Fibroblast of mammary gland (primary cell): ENCODE measurements at regions not wholly inside any gene's neighbourhood (a gene's known extent, or its start where the extent isn't known, plus 50 kb on each side); places are given as distances from the start of the nearest gene placed in this dataset.

Source experiments
- DNase-seq: peaks from one replicate; pipeline ENCODE4 v3.0.0-alpha.2; 2010; ENCODE audit warnings: low read depth
- H3K4me3 ChIP-seq: 2 replicates; pipeline ENCODE4 v1.5.1; 2011; ENCODE audit warnings: low read depth, mild to moderate bottlenecking, low read length, moderate library complexity; ENCODE audit not compliant: control insufficient read depth
- TF ChIP-seq, protein P1 (sequence below): conservative IDR thresholded peaks from 2 replicates; pipeline ENCODE4 v1.5.1; 2011; ENCODE audit warnings: low read depth, low read length, inconsistent platforms; ENCODE audit not compliant: control insufficient read depth, insufficient read depth

DNA sequence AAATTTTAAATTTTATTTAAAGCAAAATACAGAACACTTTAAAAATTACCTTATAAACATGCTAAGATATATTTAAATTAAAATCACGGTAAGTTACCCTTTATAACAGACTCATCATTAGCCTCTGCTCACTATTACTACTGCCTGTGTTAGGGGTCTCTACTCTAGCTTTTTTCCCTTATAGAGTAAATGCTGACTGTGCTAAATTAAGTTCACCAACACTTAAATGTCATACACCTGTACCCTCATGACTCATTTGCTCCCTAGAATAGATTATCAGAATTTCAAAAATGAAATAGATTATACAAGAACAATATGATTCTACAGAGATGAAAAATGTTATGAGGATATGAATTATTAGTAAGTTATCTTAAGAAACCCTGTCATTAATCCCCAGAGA is 131.1 kb upstream of the INPP4B start:
- TF ChIP-seq, protein P1, sequence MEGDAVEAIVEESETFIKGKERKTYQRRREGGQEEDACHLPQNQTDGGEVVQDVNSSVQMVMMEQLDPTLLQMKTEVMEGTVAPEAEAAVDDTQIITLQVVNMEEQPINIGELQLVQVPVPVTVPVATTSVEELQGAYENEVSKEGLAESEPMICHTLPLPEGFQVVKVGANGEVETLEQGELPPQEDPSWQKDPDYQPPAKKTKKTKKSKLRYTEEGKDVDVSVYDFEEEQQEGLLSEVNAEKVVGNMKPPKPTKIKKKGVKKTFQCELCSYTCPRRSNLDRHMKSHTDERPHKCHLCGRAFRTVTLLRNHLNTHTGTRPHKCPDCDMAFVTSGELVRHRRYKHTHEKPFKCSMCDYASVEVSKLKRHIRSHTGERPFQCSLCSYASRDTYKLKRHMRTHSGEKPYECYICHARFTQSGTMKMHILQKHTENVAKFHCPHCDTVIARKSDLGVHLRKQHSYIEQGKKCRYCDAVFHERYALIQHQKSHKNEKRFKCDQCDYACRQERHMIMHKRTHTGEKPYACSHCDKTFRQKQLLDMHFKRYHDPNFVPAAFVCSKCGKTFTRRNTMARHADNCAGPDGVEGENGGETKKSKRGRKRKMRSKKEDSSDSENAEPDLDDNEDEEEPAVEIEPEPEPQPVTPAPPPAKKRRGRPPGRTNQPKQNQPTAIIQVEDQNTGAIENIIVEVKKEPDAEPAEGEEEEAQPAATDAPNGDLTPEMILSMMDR = no peak
- no peak for DNase-seq
- H3K4me3 ChIP-seq = no peak overlapping the region

DNA sequence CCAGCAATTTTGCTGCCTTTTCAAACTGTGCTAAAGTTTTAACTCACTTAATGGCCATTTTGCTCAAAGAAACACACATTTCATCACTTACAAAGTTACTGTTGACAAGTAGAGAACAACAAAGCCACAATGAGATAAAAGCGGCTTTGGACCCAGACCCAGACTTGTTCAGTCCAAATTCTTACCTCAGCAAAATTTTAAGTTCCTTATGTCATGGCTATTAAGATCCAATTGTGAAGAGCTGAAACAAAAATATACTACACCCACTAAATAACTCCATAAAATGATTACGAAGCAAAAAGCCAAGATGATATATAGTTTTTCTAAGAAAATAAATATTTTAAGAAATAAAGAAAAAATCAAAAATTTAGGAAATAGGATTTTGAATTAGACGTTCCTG is 137.0 kb upstream of the INPP4B start:
- TF ChIP-seq, protein P1 = no peak
- H3K4me3 ChIP-seq = no peak overlapping the region

DNA sequence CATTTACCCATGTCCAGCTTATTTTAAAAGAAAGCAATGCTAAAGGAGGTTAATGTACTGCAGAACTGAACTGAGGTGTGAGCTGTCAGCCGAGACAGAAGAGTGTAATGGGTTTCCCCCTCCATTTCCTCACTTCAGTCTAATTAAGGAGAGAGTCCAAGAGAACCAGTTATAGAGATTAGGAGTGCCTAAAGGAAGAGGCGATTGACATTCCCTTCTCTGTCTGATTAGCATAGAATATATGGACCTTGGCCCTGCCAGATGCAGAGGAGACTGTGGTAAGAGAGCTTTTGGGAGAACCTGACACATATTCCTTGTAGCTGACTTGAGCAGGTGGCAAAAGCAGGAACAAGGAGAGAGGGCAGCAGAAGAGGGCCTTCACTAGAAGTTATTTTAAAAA is 137.5 kb upstream of the INPP4B start:
- H3K4me3 ChIP-seq = no peak overlapping the region
- no peak for DNase-seq
- TF ChIP-seq, protein P1 = no peak

More for the DNA sequence above, 137.0 kb upstream of the INPP4B start:
- DNase-seq = no peak

DNA sequence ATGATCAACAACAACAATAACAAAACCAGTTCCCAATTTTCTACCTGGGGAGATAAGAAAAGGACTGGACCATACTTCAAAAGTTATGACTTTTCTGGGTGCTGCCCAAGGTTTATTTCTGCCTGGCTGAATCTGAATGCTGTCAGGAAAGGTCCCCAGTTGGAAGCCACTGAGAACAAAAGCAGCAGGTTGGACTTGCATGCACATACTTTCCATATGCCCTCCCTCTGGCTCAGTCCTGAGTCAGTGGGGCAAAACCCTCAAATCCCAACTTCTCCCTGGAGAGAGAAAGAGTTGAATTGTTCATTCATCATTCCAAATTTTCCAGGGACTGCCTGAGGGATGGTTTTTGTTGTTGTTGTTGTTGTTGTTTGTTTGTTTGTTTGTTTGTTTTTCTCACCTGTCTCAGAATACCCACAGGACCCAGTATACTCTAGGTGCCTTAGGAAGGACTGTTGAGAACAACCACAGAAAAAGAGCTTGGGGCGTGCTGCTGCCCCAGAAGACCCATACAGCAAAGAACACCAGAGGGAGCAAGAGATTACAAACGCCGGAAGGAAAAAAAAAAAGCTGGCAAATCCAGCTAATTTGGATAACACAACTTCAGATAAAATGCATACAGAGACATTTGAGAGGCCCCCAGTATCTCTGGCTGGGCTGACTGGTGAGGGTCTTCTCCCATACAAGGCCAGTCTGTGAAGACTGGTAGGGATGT is 138.9 kb upstream of the INPP4B start:
- no peak overlapping the region for H3K4me3 ChIP-seq
- DNase-seq = peak; percentile 13
- TF ChIP-seq, protein P1 = peak; percentile 30

DNA sequence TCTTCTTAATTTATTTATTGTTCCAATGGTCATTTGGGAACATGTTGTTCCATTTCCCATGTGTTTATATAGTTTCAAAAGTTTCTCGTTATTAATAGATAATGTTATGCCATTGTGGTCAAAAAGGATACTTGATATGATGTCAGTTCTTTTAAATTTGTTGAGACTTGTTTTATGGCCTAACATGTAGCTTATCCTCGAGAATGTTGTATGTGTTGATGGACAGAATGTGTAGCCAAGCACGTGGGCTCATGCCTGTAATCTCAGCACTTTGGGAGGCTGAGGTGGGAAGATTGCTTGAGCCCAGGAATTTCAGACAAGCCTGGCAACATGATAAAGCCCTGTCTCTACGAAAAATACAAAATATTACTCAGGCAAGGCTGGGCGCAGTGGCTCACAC is 168.5 kb upstream of the USP38 start:
- H3K4me3 ChIP-seq = no peak overlapping the region
- TF ChIP-seq, protein P1 = no peak
- DNase-seq = no peak

DNA sequence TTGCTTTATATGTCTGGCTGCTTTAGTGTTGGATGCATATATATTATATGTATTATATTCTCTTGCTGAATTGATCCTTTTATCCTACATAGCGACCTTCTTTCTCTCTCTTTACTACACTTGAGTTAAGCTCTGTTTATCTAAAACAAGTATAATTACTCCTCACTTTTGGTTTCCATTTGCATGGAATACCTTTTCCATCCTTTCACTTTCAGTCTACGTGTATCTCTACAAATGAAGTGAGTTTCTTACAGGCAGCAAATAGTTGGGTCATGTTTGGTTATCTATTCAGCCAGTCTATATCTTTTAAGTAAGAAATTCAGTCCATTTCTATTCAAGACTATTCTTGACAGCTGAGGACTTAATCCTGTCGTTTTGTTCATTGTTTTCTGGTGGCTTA is 167.5 kb upstream of the USP38 start:
- TF ChIP-seq, protein P1 = no peak
- no peak for DNase-seq
- H3K4me3 ChIP-seq = no peak overlapping the region
